ENCODE measurements at regions not wholly inside any gene's neighbourhood (a gene's known extent, or its start where the extent isn't known, plus 50 kb on each side); places are given as distances from the start of the nearest gene placed in this dataset.

DNA sequence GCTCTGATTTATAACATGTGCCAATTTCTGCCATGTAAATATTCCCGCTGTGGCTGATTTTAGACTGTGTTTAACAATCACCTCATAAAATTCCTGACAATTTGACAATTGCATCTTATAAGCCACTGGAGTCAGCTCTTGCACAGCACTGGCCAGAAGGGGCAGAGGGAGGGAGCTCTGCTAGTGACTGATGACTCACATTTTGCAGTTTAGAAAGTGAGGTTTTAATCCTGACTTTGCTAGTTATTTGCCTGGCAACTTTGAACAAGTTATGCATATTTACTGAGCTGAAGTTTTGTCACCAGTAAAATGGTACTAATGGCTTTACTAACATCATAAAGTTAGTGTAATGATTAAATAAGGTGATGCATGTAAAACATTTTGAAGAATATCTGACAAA, 452.3 kb downstream of the CNTNAP4 start:
- no peaks in the 10 kb centered on the region for H3K9me3 ChIP-seq (ENCODE audit: insufficient read depth, low read length)
- no peaks in the 10 kb centered on the region for H3K36me3 ChIP-seq (ENCODE audit: low read length)
- H3K9me2 ChIP-seq (replicated peaks; ENCODE audit: insufficient read depth, low read length): no peaks in the 10 kb centered on the region
- H3F3A ChIP-seq (ENCODE audit: insufficient read depth): no peaks in the 10 kb centered on the region
- no peak overlapping the region for H3K4me3 ChIP-seq (ENCODE audit: insufficient read depth, low read length, poor library complexity, severe bottlenecking)
- no peaks in the 10 kb centered on the region for H3K27me3 ChIP-seq (ENCODE audit: low read length)
- no peak overlapping the region for H2AFZ ChIP-seq (ENCODE audit: low read depth, low read length, severe bottlenecking)
- TF ChIP-seq, protein P1, sequence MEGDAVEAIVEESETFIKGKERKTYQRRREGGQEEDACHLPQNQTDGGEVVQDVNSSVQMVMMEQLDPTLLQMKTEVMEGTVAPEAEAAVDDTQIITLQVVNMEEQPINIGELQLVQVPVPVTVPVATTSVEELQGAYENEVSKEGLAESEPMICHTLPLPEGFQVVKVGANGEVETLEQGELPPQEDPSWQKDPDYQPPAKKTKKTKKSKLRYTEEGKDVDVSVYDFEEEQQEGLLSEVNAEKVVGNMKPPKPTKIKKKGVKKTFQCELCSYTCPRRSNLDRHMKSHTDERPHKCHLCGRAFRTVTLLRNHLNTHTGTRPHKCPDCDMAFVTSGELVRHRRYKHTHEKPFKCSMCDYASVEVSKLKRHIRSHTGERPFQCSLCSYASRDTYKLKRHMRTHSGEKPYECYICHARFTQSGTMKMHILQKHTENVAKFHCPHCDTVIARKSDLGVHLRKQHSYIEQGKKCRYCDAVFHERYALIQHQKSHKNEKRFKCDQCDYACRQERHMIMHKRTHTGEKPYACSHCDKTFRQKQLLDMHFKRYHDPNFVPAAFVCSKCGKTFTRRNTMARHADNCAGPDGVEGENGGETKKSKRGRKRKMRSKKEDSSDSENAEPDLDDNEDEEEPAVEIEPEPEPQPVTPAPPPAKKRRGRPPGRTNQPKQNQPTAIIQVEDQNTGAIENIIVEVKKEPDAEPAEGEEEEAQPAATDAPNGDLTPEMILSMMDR (IDR thresholded peaks at IDR 0.05; ENCODE audit: insufficient read depth, low read length, poor library complexity, severe bottlenecking): no peak
- no peak for TF ChIP-seq EZH2phosphoT487 (conservative IDR thresholded peaks at IDR 0.05; ENCODE audit: low read length)
- H4K20me1 ChIP-seq (ENCODE audit: low read depth, low read length): no peaks in the 10 kb centered on the region
- H3K79me2 ChIP-seq (ENCODE audit: insufficient read depth, low read length): no peaks in the 10 kb centered on the region
- no peak overlapping the region for H3K9ac ChIP-seq (ENCODE audit: low read length)
- H3K4me2 ChIP-seq (ENCODE audit: low read depth, low read length, poor library complexity, severe bottlenecking): no peak overlapping the region
- no peak overlapping the region for H3K27ac ChIP-seq (ENCODE audit: low read depth, low read length)

DNA sequence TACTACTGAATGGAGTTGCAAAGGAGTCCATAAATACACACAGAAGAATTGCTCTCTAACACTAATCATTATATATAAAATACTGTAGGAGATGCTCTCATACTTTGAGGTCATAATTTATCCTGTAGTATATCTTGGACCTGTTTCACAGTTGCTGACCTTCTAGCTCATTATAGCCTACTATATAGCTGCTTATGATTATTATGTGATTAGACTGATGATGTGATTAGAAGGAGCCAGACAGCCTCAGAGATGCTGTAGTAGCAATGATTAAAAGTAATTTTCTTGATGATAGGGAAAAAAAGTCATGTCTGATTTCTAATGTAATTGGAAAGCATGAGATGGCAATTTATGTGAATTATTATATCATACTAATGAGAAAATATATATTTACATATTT, 455.7 kb downstream of the CNTNAP4 start:
- Histone ChIP-seq H3K4me2 (ENCODE audit: low read depth, low read length, poor library complexity, severe bottlenecking) (no peak overlapping the region), H4K20me1 (ENCODE audit: low read depth, low read length) (no peaks in the 10 kb centered on the region), H3K4me3 (ENCODE audit: insufficient read depth, low read length, poor library complexity, severe bottlenecking) (no peak overlapping the region), H2AFZ (ENCODE audit: low read depth, low read length, severe bottlenecking) (no peak overlapping the region), H3K9me2 (replicated peaks; ENCODE audit: insufficient read depth, low read length) (no peaks in the 10 kb centered on the region), H3F3A (ENCODE audit: insufficient read depth) (no peaks in the 10 kb centered on the region), H3K36me3 (ENCODE audit: low read length) (no peaks in the 10 kb centered on the region), H3K27ac (ENCODE audit: low read depth, low read length) (no peak overlapping the region), H3K9ac (ENCODE audit: low read length) (no peak overlapping the region), H3K27me3 (ENCODE audit: low read length) (no peaks in the 10 kb centered on the region), H3K79me2 (ENCODE audit: insufficient read depth, low read length) (no peaks in the 10 kb centered on the region), H3K9me3 (ENCODE audit: insufficient read depth, low read length) (no peaks in the 10 kb centered on the region)
- TF ChIP-seq, protein P1 (IDR thresholded peaks at IDR 0.05; ENCODE audit: insufficient read depth, low read length, poor library complexity, severe bottlenecking): no peak
- TF ChIP-seq EZH2phosphoT487 (conservative IDR thresholded peaks at IDR 0.05; ENCODE audit: low read length): no peak

DNA sequence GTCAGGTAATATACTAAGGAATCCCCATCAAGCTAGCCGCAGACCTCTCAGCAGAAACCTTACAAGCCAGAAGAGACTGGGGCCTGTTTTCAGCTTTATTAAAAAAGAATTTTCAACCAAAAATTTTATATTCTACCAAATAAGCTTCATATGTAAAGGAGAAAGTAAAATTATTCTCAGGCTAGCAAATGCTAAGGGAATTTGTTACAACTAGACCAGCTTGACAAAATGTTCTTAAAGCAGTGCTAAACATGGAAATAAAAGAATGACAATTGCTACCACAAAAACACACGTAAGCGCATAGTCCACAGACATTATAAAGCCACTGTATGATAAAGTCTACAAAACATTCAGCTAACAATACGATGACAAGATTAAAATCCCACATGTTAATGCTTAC, 449.4 kb upstream of the MON1B start:
- no peaks in the 10 kb centered on the region for H3F3A ChIP-seq (ENCODE audit: insufficient read depth)
- H3K9ac ChIP-seq (ENCODE audit: low read length): no peak overlapping the region
- no peaks in the 10 kb centered on the region for H3K79me2 ChIP-seq (ENCODE audit: insufficient read depth, low read length)
- no peaks in the 10 kb centered on the region for H3K36me3 ChIP-seq (ENCODE audit: low read length)
- H3K9me3 ChIP-seq (ENCODE audit: insufficient read depth, low read length): no peaks in the 10 kb centered on the region
- no peaks in the 10 kb centered on the region for H4K20me1 ChIP-seq (ENCODE audit: low read depth, low read length)
- H2AFZ ChIP-seq (ENCODE audit: low read depth, low read length, severe bottlenecking): no peak overlapping the region
- H3K27me3 ChIP-seq (ENCODE audit: low read length): no peaks in the 10 kb centered on the region
- no peak overlapping the region for H3K27ac ChIP-seq (ENCODE audit: low read depth, low read length)
- no peak overlapping the region for H3K4me3 ChIP-seq (ENCODE audit: insufficient read depth, low read length, poor library complexity, severe bottlenecking)
- H3K4me2 ChIP-seq (ENCODE audit: low read depth, low read length, poor library complexity, severe bottlenecking): no peak overlapping the region
- TF ChIP-seq, protein P1 (IDR thresholded peaks at IDR 0.05; ENCODE audit: insufficient read depth, low read length, poor library complexity, severe bottlenecking): no peak
- TF ChIP-seq EZH2phosphoT487 (conservative IDR thresholded peaks at IDR 0.05; ENCODE audit: low read length): no peak
- no peaks in the 10 kb centered on the region; the same call in none of the 2 replicates for H3K9me2 ChIP-seq (replicated peaks; ENCODE audit: insufficient read depth, low read length)

Data from SU-DHL-6 (cell line).